ENCODE measurements at regions not wholly inside any gene's neighbourhood (a gene's known extent, or its start where the extent isn't known, plus 50 kb on each side); places are given as distances from the start of the nearest gene placed in this dataset.

DNA sequence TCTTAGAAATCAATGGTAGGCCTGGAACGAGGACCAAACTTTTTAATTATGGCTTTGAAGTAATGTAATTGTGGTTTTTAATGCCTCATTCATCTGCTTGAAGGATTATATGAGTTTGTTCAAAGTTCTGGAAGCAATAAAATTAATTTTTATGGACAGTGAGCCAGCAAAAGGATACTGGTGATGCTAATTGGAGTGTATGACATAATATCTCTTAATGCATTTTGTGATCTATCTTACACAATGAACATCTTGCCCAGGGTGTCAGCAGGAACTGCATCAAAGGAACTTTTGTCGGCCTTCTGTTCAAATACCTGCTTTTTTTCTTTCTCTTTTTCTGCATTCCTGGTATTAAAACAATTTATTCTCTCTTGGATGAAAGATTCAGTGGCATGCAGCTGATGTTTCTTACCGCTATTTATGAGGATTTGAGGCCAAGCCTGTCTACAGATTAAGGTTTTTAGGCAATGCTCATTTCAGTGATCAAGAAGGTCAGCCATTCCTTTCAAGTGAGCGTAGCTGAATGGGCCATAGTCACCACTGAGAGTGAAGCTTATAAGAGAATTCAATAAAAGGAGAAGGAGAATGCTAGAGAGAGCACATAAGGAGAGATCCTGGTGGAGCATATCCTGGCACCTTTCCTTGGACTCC lies 974.8 kb downstream of the SORCS3 start:
- Histone ChIP-seq H3K27me3 (ENCODE audit: control insufficient read depth, extremely low read depth, insufficient read depth, low read length) (no peaks in the 10 kb centered on the region), H3K4me1 (ENCODE audit: control insufficient read depth, extremely low read depth, insufficient read depth, low read length) (no peaks in the 10 kb centered on the region), H3K9me1 (ENCODE audit: control insufficient read depth, extremely low read depth, insufficient read depth, low read length) (no peaks in the 10 kb centered on the region), H2AFZ (ENCODE audit: control insufficient read depth, low read length) (no peak overlapping the region), H3K27ac (ENCODE audit: control insufficient read depth, insufficient read depth, low read length) (no peak overlapping the region), H3K9me3 (ENCODE audit: control insufficient read depth, low read depth, low read length) (no peaks in the 10 kb centered on the region), H3K4me3 (ENCODE audit: control insufficient read depth in 2 of 3, extremely low read depth in 1 of 3, insufficient read depth in 2 of 3, low read depth in 1 of 3, low read length in 3 of 3) (no peak overlapping the region), H3K9ac (ENCODE audit: control insufficient read depth, extremely low read depth, insufficient read depth, low read length) (no peak overlapping the region), H4K20me1 (ENCODE audit: control insufficient read depth, extremely low read depth, insufficient read depth, low read length) (no peaks in the 10 kb centered on the region), H3K4me2 (ENCODE audit: control insufficient read depth, extremely low read depth, insufficient read depth, low read depth, low read length) (no peak overlapping the region), H3K36me3 (ENCODE audit: control insufficient read depth in 2 of 2, extremely low read depth in 1 of 2, insufficient read depth in 2 of 2, low read length in 2 of 2) (no peaks in the 10 kb centered on the region), H3K79me2 (ENCODE audit: control insufficient read depth, insufficient read depth, low read length) (no peaks in the 10 kb centered on the region)
- dilution Hi-C loops (cut with MboI; ENCODE audit: extremely low pct_ligation_motif_present, low sequenced_read_pairs): no loop called here
- TF ChIP-seq CTCF (optimal IDR thresholded peaks at IDR 0.05 in 1 of 3, IDR thresholded peaks at IDR 0.05 in 1 of 3, conservative IDR thresholded peaks at IDR 0.05 in 1 of 3; ENCODE audit: extremely low read depth in 1 of 3, insufficient read depth in 2 of 3, low read length in 3 of 3) (no peak), EZH2 (IDR thresholded peaks at IDR 0.05; ENCODE audit: low read length) (no peak)
- no peak for DNase-seq (ENCODE audit: low read depth, low spot score)
- FAIRE-seq: no peak

DNA sequence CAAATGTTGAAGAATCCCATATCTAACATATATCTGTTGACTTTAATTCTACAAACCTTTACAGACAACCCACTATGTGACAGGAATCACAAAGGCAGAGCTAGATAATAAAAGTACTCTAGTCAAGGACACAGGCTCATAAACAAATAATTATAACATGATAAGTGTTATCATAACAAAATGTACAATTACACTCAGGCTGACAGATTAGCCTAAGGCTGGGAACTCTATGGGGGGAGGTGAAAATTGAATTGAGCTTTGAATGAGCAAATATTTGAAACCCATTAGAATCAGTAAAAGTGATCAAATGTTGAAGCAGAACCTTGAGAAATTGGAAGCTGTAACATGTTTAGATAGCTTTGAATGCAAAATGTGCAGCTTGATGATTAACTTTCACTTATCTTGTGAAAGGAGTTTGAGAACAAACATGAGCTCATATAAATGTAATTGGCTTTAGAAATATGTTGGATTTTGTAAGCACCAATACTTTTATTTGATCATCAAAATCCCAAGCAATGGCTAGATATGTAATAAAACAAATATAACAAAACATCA lies 970.2 kb downstream of the SORCS3 start:
- FAIRE-seq: no peak

More for the DNA sequence above, 970.2 kb downstream of the SORCS3 start:
- no peaks in the 10 kb centered on the region for H4K20me1 ChIP-seq (ENCODE audit: control insufficient read depth, extremely low read depth, insufficient read depth, low read length)
- H3K27ac ChIP-seq (ENCODE audit: control insufficient read depth, insufficient read depth, low read length): no peak overlapping the region
- H3K4me1 ChIP-seq (ENCODE audit: control insufficient read depth, extremely low read depth, insufficient read depth, low read length): no peaks in the 10 kb centered on the region
- H3K27me3 ChIP-seq (ENCODE audit: control insufficient read depth, extremely low read depth, insufficient read depth, low read length): no peaks in the 10 kb centered on the region
- DNase-seq (ENCODE audit: low read depth, low spot score): no peak
- dilution Hi-C loops (cut with MboI; ENCODE audit: extremely low pct_ligation_motif_present, low sequenced_read_pairs): no loop called here
- no peaks in the 10 kb centered on the region for H3K9me1 ChIP-seq (ENCODE audit: control insufficient read depth, extremely low read depth, insufficient read depth, low read length)
- H3K4me2 ChIP-seq (ENCODE audit: control insufficient read depth, extremely low read depth, insufficient read depth, low read depth, low read length): no peak overlapping the region
- H3K79me2 ChIP-seq (ENCODE audit: control insufficient read depth, insufficient read depth, low read length): no peaks in the 10 kb centered on the region
- H3K9ac ChIP-seq (ENCODE audit: control insufficient read depth, extremely low read depth, insufficient read depth, low read length): no peak overlapping the region
- H3K9me3 ChIP-seq (ENCODE audit: control insufficient read depth, low read depth, low read length): no peaks in the 10 kb centered on the region
- TF ChIP-seq EZH2 (IDR thresholded peaks at IDR 0.05; ENCODE audit: low read length) (no peak), CTCF (optimal IDR thresholded peaks at IDR 0.05 in 1 of 3, IDR thresholded peaks at IDR 0.05 in 1 of 3, conservative IDR thresholded peaks at IDR 0.05 in 1 of 3; ENCODE audit: extremely low read depth in 1 of 3, insufficient read depth in 2 of 3, low read length in 3 of 3) (no peak)
- H2AFZ ChIP-seq (ENCODE audit: control insufficient read depth, low read length): no peak overlapping the region
- H3K36me3 ChIP-seq (ENCODE audit: control insufficient read depth in 2 of 2, extremely low read depth in 1 of 2, insufficient read depth in 2 of 2, low read length in 2 of 2): no peaks in the 10 kb centered on the region
- H3K4me3 ChIP-seq (ENCODE audit: control insufficient read depth in 2 of 3, extremely low read depth in 1 of 3, insufficient read depth in 2 of 3, low read depth in 1 of 3, low read length in 3 of 3): no peak overlapping the region

Measured in keratinocyte (primary cell).